ENCODE measurements at regions not wholly inside any gene's neighbourhood (a gene's known extent, or its start where the extent isn't known, plus 50 kb on each side); places are given as distances from the start of the nearest gene placed in this dataset.

DNA sequence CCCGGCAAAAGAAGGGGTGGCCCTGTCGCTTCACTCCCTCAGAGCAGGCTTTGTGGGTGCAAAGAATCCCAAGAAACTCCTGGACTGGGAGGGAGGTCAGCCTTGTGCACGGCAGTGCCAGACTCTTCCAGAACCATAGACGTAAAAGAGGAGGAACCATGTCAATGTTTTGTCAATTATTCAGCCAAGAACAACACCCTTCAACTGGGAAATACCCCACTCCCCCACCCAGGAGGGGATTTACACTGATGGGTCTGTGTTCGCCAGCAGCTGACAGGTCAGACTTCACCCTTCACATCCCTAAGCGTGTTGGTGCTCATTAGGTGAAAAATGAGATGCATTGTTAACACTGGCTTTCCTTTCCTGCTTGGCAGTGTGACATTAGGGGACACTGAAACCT is 116.8 kb upstream of the BMPER start:
- no peak for DNase-seq (ENCODE audit: extremely low spot score)
- POLR2A ChIA-PET: no interaction called here

DNA sequence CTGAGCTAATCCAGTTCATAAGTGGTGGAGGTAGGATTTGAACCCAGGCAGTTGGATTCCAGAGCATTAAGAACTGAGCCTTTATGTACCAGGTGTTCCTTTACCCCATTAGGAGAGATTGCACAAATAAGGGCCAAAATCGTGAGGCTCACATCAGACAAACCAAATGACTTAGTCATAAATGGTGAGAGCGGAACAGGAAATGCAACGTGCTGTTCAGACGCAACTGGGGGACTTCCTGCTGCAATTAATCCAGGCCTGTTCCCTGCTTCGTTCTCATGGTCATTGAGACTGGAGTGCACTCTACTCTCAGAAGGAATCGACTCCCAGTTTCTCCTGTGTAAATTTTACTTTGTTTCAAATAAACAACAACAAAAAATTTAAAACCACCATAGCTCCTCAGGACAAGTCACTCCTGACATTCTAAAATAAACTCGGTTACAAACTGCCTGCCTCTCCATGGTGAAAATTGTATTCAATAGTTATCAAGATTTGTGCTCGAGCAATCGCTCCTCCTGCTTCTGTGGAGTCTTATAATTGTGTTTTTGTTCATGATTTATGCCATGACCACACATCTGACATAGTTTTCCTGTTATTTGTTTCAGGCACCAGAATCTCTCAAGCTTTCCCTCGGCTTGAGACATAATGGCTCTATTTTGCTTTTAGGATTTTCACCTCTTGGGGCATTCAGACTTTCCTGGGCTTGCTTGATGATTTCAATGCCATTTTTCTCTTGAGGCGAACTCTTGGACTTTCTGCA is 115.3 kb upstream of the BMPER start:
- CTCF ChIA-PET: interaction anchor here (0.7 kb wide), 2 partner anchors 17 to 88 kb away, joined by 3 to 4 read pairs; no protein-coding TSS in a partner anchor
- TF ChIP-seq ELF4 (IDR thresholded peaks at IDR 0.05) (no peak), SP1 (IDR thresholded peaks at IDR 0.05) (no peak), CTBP1 (IDR thresholded peaks at IDR 0.05; ENCODE audit: borderline replicate concordance) (no peak), BHLHE40 (IDR thresholded peaks at IDR 0.05; ENCODE audit: borderline replicate concordance) (no peak), SUZ12 (IDR thresholded peaks at IDR 0.05) (no peak), L3MBTL2 (conservative IDR thresholded peaks at IDR 0.05) (no peak)
- TF ChIP-seq, protein P1, sequence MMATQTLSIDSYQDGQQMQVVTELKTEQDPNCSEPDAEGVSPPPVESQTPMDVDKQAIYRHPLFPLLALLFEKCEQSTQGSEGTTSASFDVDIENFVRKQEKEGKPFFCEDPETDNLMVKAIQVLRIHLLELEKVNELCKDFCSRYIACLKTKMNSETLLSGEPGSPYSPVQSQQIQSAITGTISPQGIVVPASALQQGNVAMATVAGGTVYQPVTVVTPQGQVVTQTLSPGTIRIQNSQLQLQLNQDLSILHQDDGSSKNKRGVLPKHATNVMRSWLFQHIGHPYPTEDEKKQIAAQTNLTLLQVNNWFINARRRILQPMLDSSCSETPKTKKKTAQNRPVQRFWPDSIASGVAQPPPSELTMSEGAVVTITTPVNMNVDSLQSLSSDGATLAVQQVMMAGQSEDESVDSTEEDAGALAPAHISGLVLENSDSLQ (IDR thresholded peaks at IDR 0.05): no peak
- DNase-seq (ENCODE audit: extremely low spot score): no peak
- POLR2A ChIA-PET: interaction anchor here (1.7 kb wide), 1 partner anchor 10 kb away, joined by 3 read pairs; no protein-coding TSS in a partner anchor

More for the DNA sequence above, 116.8 kb upstream of the BMPER start:
- CTCF ChIA-PET: no interaction called here
- TF ChIP-seq SP1 (IDR thresholded peaks at IDR 0.05) (no peak), NFRKB (IDR thresholded peaks at IDR 0.05) (no peak), ZNF384 (IDR thresholded peaks at IDR 0.05) (no peak), FOXA1 (IDR thresholded peaks at IDR 0.05) (no peak), HDGF (IDR thresholded peaks at IDR 0.05; ENCODE audit: borderline replicate concordance) (no peak), LEF1 (IDR thresholded peaks at IDR 0.05; ENCODE audit: borderline replicate concordance) (no peak), ELF4 (IDR thresholded peaks at IDR 0.05) (no peak), ARNT (IDR thresholded peaks at IDR 0.05) (no peak), BHLHE40 (IDR thresholded peaks at IDR 0.05; ENCODE audit: borderline replicate concordance) (no peak), SUZ12 (IDR thresholded peaks at IDR 0.05) (no peak), L3MBTL2 (conservative IDR thresholded peaks at IDR 0.05) (no peak), FOXM1 (IDR thresholded peaks at IDR 0.05; ENCODE audit: borderline replicate concordance) (no peak), CTBP1 (IDR thresholded peaks at IDR 0.05; ENCODE audit: borderline replicate concordance) (no peak), FOXK2 (IDR thresholded peaks at IDR 0.05) (no peak), TARDBP (IDR thresholded peaks at IDR 0.05) (no peak)
- TF ChIP-seq, protein P1 (IDR thresholded peaks at IDR 0.05): no peak

DNA sequence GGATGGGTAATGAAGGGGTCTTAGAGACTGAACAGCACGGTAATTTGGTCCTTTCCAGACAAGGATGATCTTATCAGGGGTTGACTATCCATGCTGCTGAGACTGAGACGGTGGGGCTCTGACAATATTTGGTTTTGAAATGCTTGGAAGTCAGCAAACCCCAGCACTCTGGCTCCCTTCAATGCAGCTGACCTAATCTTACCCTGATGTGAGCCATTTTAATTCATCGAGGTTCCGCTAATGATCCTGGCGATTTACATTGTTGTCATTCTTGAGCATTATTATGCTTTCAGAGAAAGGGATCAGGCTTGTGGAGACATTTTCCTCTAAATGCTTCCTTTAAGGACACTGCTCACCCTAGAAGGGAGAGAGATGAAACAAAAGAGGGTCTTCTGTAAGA is 114.6 kb upstream of the BMPER start:
- no peak for DNase-seq (ENCODE audit: extremely low spot score)
- ChIA-PET POLR2A (interaction anchor here (1.7 kb wide), 1 partner anchor 11 kb away, joined by 3 read pairs; no protein-coding TSS in a partner anchor), CTCF (no interaction called here)
- TF ChIP-seq CTBP1 (IDR thresholded peaks at IDR 0.05; ENCODE audit: borderline replicate concordance) (no peak), TARDBP (IDR thresholded peaks at IDR 0.05) (no peak), FOXA1 (IDR thresholded peaks at IDR 0.05) (no peak), BHLHE40 (IDR thresholded peaks at IDR 0.05; ENCODE audit: borderline replicate concordance) (no peak), SUZ12 (IDR thresholded peaks at IDR 0.05) (no peak), NFRKB (IDR thresholded peaks at IDR 0.05) (no peak), SP1 (IDR thresholded peaks at IDR 0.05) (no peak), HDGF (IDR thresholded peaks at IDR 0.05; ENCODE audit: borderline replicate concordance) (no peak), FOXM1 (IDR thresholded peaks at IDR 0.05; ENCODE audit: borderline replicate concordance) (no peak), L3MBTL2 (conservative IDR thresholded peaks at IDR 0.05) (no peak), FOXK2 (IDR thresholded peaks at IDR 0.05) (no peak), ARNT (IDR thresholded peaks at IDR 0.05) (no peak), ZNF384 (IDR thresholded peaks at IDR 0.05) (no peak), LEF1 (IDR thresholded peaks at IDR 0.05; ENCODE audit: borderline replicate concordance) (no peak), ELF4 (IDR thresholded peaks at IDR 0.05) (no peak)
- TF ChIP-seq, protein P1 (IDR thresholded peaks at IDR 0.05): no peak

DNA sequence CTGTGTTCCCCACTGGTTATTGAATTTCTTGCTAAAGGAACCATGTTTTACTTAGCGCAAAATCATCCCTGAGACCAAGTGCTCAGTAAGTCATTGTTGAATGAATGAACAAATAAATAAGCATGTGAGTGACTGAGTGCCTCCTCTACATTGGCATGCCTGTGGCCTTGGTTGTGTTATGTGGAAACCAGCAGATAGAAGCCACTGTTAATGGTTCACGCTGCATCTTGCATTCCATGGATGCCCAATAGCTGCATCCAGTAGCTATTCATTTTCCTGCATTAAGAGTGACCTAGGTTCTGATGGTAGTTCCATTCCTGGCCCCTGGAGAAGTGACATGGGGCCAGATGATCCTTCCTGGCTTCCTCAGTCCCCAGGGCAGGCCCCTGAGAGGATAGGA is 113.3 kb upstream of the BMPER start:
- ChIA-PET CTCF (no interaction called here), POLR2A (no interaction called here)
- TF ChIP-seq HDGF (IDR thresholded peaks at IDR 0.05; ENCODE audit: borderline replicate concordance) (no peak), FOXK2 (IDR thresholded peaks at IDR 0.05) (no peak), CTBP1 (IDR thresholded peaks at IDR 0.05; ENCODE audit: borderline replicate concordance) (no peak), LEF1 (IDR thresholded peaks at IDR 0.05; ENCODE audit: borderline replicate concordance) (no peak), BHLHE40 (IDR thresholded peaks at IDR 0.05; ENCODE audit: borderline replicate concordance) (no peak), ARNT (IDR thresholded peaks at IDR 0.05) (no peak), FOXM1 (IDR thresholded peaks at IDR 0.05; ENCODE audit: borderline replicate concordance) (no peak), ZNF384 (IDR thresholded peaks at IDR 0.05) (no peak), SP1 (IDR thresholded peaks at IDR 0.05) (no peak), SUZ12 (IDR thresholded peaks at IDR 0.05) (no peak), TARDBP (IDR thresholded peaks at IDR 0.05) (no peak), NFRKB (IDR thresholded peaks at IDR 0.05) (no peak), L3MBTL2 (conservative IDR thresholded peaks at IDR 0.05) (no peak), FOXA1 (IDR thresholded peaks at IDR 0.05) (no peak), ELF4 (IDR thresholded peaks at IDR 0.05) (no peak)
- TF ChIP-seq, protein P1 (IDR thresholded peaks at IDR 0.05): no peak
- no peak for DNase-seq (ENCODE audit: extremely low spot score)

DNA sequence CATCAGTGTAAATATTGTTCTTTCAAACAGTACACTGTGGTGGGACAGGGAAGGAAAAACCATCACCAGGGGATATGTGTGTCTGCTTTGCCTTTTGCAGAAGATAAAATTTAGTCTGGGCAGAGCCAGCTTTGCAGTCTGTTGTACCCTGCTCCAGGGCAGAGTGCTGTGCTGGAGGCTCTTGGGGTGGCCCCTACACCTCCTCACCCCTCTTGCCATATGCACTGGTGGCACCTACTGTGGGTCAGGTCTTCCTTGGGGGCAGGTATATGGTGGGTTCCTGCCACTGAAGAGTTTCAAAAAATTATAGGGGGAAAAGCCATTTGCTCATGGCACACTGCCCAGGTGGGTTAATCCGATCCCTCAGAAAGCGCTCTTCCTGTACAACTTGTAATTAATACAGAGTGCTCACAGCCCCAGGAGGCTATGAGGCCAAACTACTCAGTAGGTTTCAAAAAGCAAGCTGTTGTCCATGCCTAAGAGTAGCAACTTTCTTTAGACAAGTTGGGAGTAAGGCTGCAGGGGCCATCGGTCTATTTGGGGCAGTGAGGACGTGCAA is 112.7 kb upstream of the BMPER start:
- TF ChIP-seq ARNT (IDR thresholded peaks at IDR 0.05) (no peak), HDGF (IDR thresholded peaks at IDR 0.05; ENCODE audit: borderline replicate concordance) (no peak), FOXK2 (IDR thresholded peaks at IDR 0.05) (no peak), SUZ12 (IDR thresholded peaks at IDR 0.05) (no peak), BHLHE40 (IDR thresholded peaks at IDR 0.05; ENCODE audit: borderline replicate concordance) (no peak), FOXA1 (IDR thresholded peaks at IDR 0.05) (no peak), TARDBP (IDR thresholded peaks at IDR 0.05) (no peak), ELF4 (IDR thresholded peaks at IDR 0.05) (no peak), NFRKB (IDR thresholded peaks at IDR 0.05) (no peak), CTBP1 (IDR thresholded peaks at IDR 0.05; ENCODE audit: borderline replicate concordance) (no peak), SP1 (IDR thresholded peaks at IDR 0.05) (no peak), L3MBTL2 (conservative IDR thresholded peaks at IDR 0.05) (no peak), LEF1 (IDR thresholded peaks at IDR 0.05; ENCODE audit: borderline replicate concordance) (no peak), ZNF384 (IDR thresholded peaks at IDR 0.05) (no peak), FOXM1 (IDR thresholded peaks at IDR 0.05; ENCODE audit: borderline replicate concordance) (no peak)
- TF ChIP-seq, protein P1 (IDR thresholded peaks at IDR 0.05): no peak
- no peak for DNase-seq (ENCODE audit: extremely low spot score)
- CTCF ChIA-PET: no interaction called here

More for the DNA sequence above, 112.7 kb upstream of the BMPER start:
- POLR2A ChIA-PET: no interaction called here
